IMR-90 (cell line): ENCODE measurements at regions not wholly inside any gene's neighbourhood (a gene's known extent, or its start where the extent isn't known, plus 50 kb on each side); places are given as distances from the start of the nearest gene placed in this dataset.

Source experiments
- BHLHE40 ChIP-seq: fragments of 150-350 bp; IDR thresholded peaks from 2 replicates; pipeline ENCODE4 v1.6.1; 2016; ENCODE audit warnings: mild to moderate bottlenecking, low read depth, low read length
- MAFK ChIP-seq: IDR thresholded peaks from 2 replicates; pipeline ENCODE4 v1.6.1; 2012; ENCODE audit warnings: low read depth, low read length, improper control_type of control experiment
- MXI1 ChIP-seq: IDR thresholded peaks from 2 replicates; pipeline ENCODE4 v1.6.1; 2012; ENCODE audit warnings: low read depth, mild to moderate bottlenecking, low read length, moderate library complexity, borderline replicate concordance
- RAD21 ChIP-seq: IDR thresholded peaks from 2 replicates; pipeline ENCODE4 v1.6.1; 2012; ENCODE audit warnings: low read length, improper control_type of control experiment
- SMC3 ChIP-seq: fragments of 150-350 bp; IDR thresholded peaks from 2 replicates; pipeline ENCODE4 v1.6.1; 2016; ENCODE audit warnings: low read depth, mild to moderate bottlenecking, antibody characterized with exemption, low read length, moderate library complexity
- TF ChIP-seq, protein P1 (sequence below): conservative IDR thresholded peaks from 2 replicates; pipeline ENCODE4 v1.5.1; 2012; ENCODE audit warnings: mild to moderate bottlenecking, low read depth, low read length, improper control_type of control experiment

DNA sequence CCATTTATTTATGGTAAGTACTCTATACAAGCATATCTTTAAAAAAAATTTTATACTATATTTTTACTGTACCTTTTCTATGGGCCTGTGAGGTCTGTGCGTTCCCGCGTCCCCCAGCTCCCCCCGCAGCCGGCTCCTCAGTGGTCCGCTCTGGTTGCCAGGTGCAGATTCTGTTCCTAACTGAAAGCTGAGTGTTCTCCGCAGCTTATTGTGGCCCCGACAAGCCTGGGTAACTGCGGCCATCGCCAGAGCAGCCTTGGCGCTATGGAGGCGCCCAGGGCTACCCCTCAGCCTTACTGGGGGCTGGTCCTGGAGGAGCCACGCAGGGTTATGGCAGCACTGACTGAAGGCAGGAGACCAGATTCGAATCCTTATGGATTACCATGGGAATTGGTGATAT lies 896.8 kb downstream of the PCDH17 start:
- TF ChIP-seq RAD21 (no peak), MXI1 (no peak), SMC3 (no peak), BHLHE40 (no peak), MAFK (no peak)
- TF ChIP-seq, protein P1, sequence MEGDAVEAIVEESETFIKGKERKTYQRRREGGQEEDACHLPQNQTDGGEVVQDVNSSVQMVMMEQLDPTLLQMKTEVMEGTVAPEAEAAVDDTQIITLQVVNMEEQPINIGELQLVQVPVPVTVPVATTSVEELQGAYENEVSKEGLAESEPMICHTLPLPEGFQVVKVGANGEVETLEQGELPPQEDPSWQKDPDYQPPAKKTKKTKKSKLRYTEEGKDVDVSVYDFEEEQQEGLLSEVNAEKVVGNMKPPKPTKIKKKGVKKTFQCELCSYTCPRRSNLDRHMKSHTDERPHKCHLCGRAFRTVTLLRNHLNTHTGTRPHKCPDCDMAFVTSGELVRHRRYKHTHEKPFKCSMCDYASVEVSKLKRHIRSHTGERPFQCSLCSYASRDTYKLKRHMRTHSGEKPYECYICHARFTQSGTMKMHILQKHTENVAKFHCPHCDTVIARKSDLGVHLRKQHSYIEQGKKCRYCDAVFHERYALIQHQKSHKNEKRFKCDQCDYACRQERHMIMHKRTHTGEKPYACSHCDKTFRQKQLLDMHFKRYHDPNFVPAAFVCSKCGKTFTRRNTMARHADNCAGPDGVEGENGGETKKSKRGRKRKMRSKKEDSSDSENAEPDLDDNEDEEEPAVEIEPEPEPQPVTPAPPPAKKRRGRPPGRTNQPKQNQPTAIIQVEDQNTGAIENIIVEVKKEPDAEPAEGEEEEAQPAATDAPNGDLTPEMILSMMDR = no peak
